ENCODE measurements at regions not wholly inside any gene's neighbourhood (a gene's known extent, or its start where the extent isn't known, plus 50 kb on each side); places are given as distances from the start of the nearest gene placed in this dataset.

GRCh38 chr1:86235852-86236251, 79.3 kb upstream of the COL24A1 start:
- no peak overlapping the region for H3K4me3 ChIP-seq (ENCODE audit: low read depth, low read length)
- no peak for TF ChIP-seq CTCF (IDR thresholded peaks at IDR 0.05; ENCODE audit: insufficient read depth, low read depth, low read length, missing control alignments)

GRCh38 chr1:86233403-86233802, 76.8 kb upstream of the COL24A1 start:
- no peak for TF ChIP-seq CTCF (IDR thresholded peaks at IDR 0.05; ENCODE audit: insufficient read depth, low read depth, low read length, missing control alignments)
- H3K4me3 ChIP-seq (ENCODE audit: low read depth, low read length), result no peak overlapping the region
- DNase-seq (ENCODE audit: low read depth), result no peak

More at GRCh38 chr1:86235852-86236251, 79.3 kb upstream of the COL24A1 start:
- DNase-seq (ENCODE audit: low read depth), result no peak

- H3K4me3 ChIP-seq (ENCODE audit: low read depth, low read length), result no peak overlapping the region
- TF ChIP-seq CTCF (IDR thresholded peaks at IDR 0.05; ENCODE audit: insufficient read depth, low read depth, low read length, missing control alignments), result no peak
- DNase-seq (ENCODE audit: low read depth), result no peak
Measured at GRCh38 chr1:86231076-86231475, 74.5 kb upstream of the COL24A1 start.

GRCh38 chr1:86229405-86229975, 72.9 kb upstream of the COL24A1 start:
- H3K4me3 ChIP-seq (ENCODE audit: low read depth, low read length), result no peak overlapping the region
- no peak for DNase-seq (ENCODE audit: low read depth)
- TF ChIP-seq CTCF (IDR thresholded peaks at IDR 0.05; ENCODE audit: insufficient read depth, low read depth, low read length, missing control alignments), result no peak

- TF ChIP-seq CTCF (IDR thresholded peaks at IDR 0.05; ENCODE audit: insufficient read depth, low read depth, low read length, missing control alignments), result no peak
- no peak overlapping the region for H3K4me3 ChIP-seq (ENCODE audit: low read depth, low read length)
- DNase-seq (ENCODE audit: low read depth), result no peak
Measured at GRCh38 chr1:86228546-86228945, 72.0 kb upstream of the COL24A1 start.

GRCh38 chr1:86227026-86227425, 70.5 kb upstream of the COL24A1 start:
- no peak for TF ChIP-seq CTCF (IDR thresholded peaks at IDR 0.05; ENCODE audit: insufficient read depth, low read depth, low read length, missing control alignments)
- no peak for DNase-seq (ENCODE audit: low read depth)
- no peak overlapping the region for H3K4me3 ChIP-seq (ENCODE audit: low read depth, low read length)

GRCh38 chr1:86226204-86226603, 69.6 kb upstream of the COL24A1 start:
- no peak overlapping the region for H3K4me3 ChIP-seq (ENCODE audit: low read depth, low read length)
- no peak for TF ChIP-seq CTCF (IDR thresholded peaks at IDR 0.05; ENCODE audit: insufficient read depth, low read depth, low read length, missing control alignments)
- no peak for DNase-seq (ENCODE audit: low read depth)

Data from GM12865 (cell line).